GM19025 (cell line): ENCODE measurements at regions not wholly inside any gene's neighbourhood (a gene's known extent, or its start where the extent isn't known, plus 50 kb on each side); places are given as distances from the start of the nearest gene placed in this dataset.
"Not testable (repeated sequence)": the region's sequence is repeated elsewhere in the genome, so short reads cannot be mapped to it uniquely, and the experiment has no call there.

ENCODE experiments used
- ATAC-seq: cut with Tn5 transposase; IDR thresholded peaks from one replicate; pipeline ENCODE4 v1.9.1; 2021; ENCODE audit warnings: mild to moderate bottlenecking, low read depth, moderate library complexity; ENCODE audit not compliant: unreplicated experiment

- ATAC-seq: peak; percentile 54
These were observed 237.6 kb upstream of the AMIGO2 start for GRCh38 chr12:47317175-47317915.

- no peak for ATAC-seq
These were observed 236.9 kb upstream of the AMIGO2 start for GRCh38 chr12:47316609-47317049.

- no peak for ATAC-seq
These were observed 235.2 kb upstream of the AMIGO2 start for GRCh38 chr12:47314996-47315395.

- peak; percentile 86 for ATAC-seq
These were observed 233.2 kb upstream of the AMIGO2 start for GRCh38 chr12:47312808-47313426.

- ATAC-seq: no peak
These were observed 232.4 kb upstream of the AMIGO2 start for GRCh38 chr12:47312147-47312546.

- no peak for ATAC-seq
These were observed 231.8 kb upstream of the AMIGO2 start for GRCh38 chr12:47311568-47311967.

- ATAC-seq: no peak
These were observed 231.3 kb upstream of the AMIGO2 start for GRCh38 chr12:47311010-47311409.

- ATAC-seq: no peak
These were observed 228.9 kb upstream of the AMIGO2 start for GRCh38 chr12:47308672-47309071.

- peak; percentile 78 for ATAC-seq
These were observed 228.1 kb upstream of the AMIGO2 start for GRCh38 chr12:47307680-47308399.

- not testable (repeated sequence) for ATAC-seq
These were observed 227.3 kb upstream of the AMIGO2 start for GRCh38 chr12:47306773-47307679.

GRCh38 chr12:47306130-47306529 is 226.4 kb upstream of the AMIGO2 start:
- no peak for ATAC-seq

GRCh38 chr12:47305464-47305863 is 225.7 kb upstream of the AMIGO2 start:
- ATAC-seq: no peak

GRCh38 chr12:47303995-47304560 is 224.3 kb upstream of the AMIGO2 start:
- ATAC-seq: no peak

- ATAC-seq: no peak
These were observed 223.4 kb upstream of the AMIGO2 start for GRCh38 chr12:47303207-47303606.

- ATAC-seq: peak; percentile 78
These were observed 222.4 kb upstream of the AMIGO2 start for GRCh38 chr12:47302111-47302671.

- ATAC-seq: no peak
These were observed 219.8 kb upstream of the AMIGO2 start for GRCh38 chr12:47299586-47299985.

- ATAC-seq: no peak
These were observed 218.2 kb upstream of the AMIGO2 start for GRCh38 chr12:47297993-47298392.

GRCh38 chr12:47296828-47297227 is 217.1 kb upstream of the AMIGO2 start:
- no peak for ATAC-seq

GRCh38 chr12:47293406-47293805 is 213.6 kb upstream of the AMIGO2 start:
- ATAC-seq: no peak

GRCh38 chr12:47286676-47287075 is 206.9 kb upstream of the AMIGO2 start:
- no peak for ATAC-seq
